Endodermal cell (in vitro differentiated cells): ENCODE measurements at regions not wholly inside any gene's neighbourhood (a gene's known extent, or its start where the extent isn't known, plus 50 kb on each side); places are given as distances from the start of the nearest gene placed in this dataset.

Experiments used
- DNase-seq: peaks from one replicate; pipeline ENCODE4 v3.0.0-alpha.2; 2017
- H3K27ac ChIP-seq: 2 replicates; pipeline ENCODE4 v1.5.1; 2013; ENCODE audit warnings: mild to moderate bottlenecking, low read depth, low read length, moderate library complexity
- H3K27me3 ChIP-seq: 2 replicates; pipeline ENCODE4 v1.6.1; 2013; ENCODE audit warnings: mild to moderate bottlenecking, low read length, moderate library complexity; ENCODE audit not compliant: insufficient read depth, control insufficient read depth, poor library complexity, severe bottlenecking
- H3K36me3 ChIP-seq: 2 replicates; pipeline ENCODE4 v1.7.0; 2013; ENCODE audit warnings: mild to moderate bottlenecking, low read length, moderate library complexity; ENCODE audit not compliant: control insufficient read depth, insufficient read depth
- H3K4me1 ChIP-seq: one replicate; pipeline ENCODE4 v1.7.0; 2013; ENCODE audit warnings: low read length; ENCODE audit not compliant: control insufficient read depth, insufficient read depth
- H3K4me3 ChIP-seq: 2 replicates; pipeline ENCODE4 v1.5.1; 2013; ENCODE audit warnings: mild to moderate bottlenecking, low read length, moderate library complexity
- H3K9ac ChIP-seq: 2 replicates; pipeline ENCODE4 v1.6.1; 2013; ENCODE audit warnings: mild to moderate bottlenecking, low read length, moderate library complexity; ENCODE audit not compliant: poor library complexity, severe bottlenecking; ENCODE audit errors: extremely low read depth
- H3K9me3 ChIP-seq: 2 replicates; pipeline ENCODE4 v1.6.1; 2013; ENCODE audit warnings: mild to moderate bottlenecking, low read length, moderate library complexity; ENCODE audit not compliant: control insufficient read depth
- H3K27ac Mint-ChIP-seq: 2 replicates; pipeline ENCODE4 v1.8.0; 2020; ENCODE audit warnings: mixed read lengths
- H3K27me3 Mint-ChIP-seq: 2 replicates; pipeline ENCODE4 v1.8.0; 2021; ENCODE audit warnings: mild to moderate bottlenecking, mixed read lengths; ENCODE audit not compliant: insufficient read depth
- H3K36me3 Mint-ChIP-seq: 2 replicates; pipeline ENCODE4 v1.8.0; 2020; ENCODE audit warnings: low read depth, mixed read lengths
- H3K4me1 Mint-ChIP-seq: 2 replicates; pipeline ENCODE4 v1.8.0; 2020; ENCODE audit warnings: mixed read lengths
- H3K4me3 Mint-ChIP-seq: 2 replicates; pipeline ENCODE4 v1.8.0; 2020; ENCODE audit warnings: mild to moderate bottlenecking, moderate library complexity, mixed read lengths
- H3K9me3 Mint-ChIP-seq: 2 replicates; pipeline ENCODE4 v1.8.0; 2020; ENCODE audit warnings: mild to moderate bottlenecking, mixed read lengths
- CTCF ChIP-seq: fragments of 200-600 bp; sonication (generic); conservative IDR thresholded peaks from 2 replicates; pipeline ENCODE4 v1.5.0; 2021; ENCODE audit warnings: antibody characterized with exemption, mild to moderate bottlenecking
- WGBS, 2 experiments: methylation state at CpG; one replicate each; pipeline versions ENCODE4 v1.1.5 to v1.1.7; 2013; ENCODE audit warnings: missing lambda C conversion rate in 2 of 2, mixed read lengths in 1 of 2; ENCODE audit not compliant: insufficient coverage in 1 of 2, insufficient read length in 1 of 2; 5-methylcytosine and 5-hydroxymethylcytosine counted together

DNA sequence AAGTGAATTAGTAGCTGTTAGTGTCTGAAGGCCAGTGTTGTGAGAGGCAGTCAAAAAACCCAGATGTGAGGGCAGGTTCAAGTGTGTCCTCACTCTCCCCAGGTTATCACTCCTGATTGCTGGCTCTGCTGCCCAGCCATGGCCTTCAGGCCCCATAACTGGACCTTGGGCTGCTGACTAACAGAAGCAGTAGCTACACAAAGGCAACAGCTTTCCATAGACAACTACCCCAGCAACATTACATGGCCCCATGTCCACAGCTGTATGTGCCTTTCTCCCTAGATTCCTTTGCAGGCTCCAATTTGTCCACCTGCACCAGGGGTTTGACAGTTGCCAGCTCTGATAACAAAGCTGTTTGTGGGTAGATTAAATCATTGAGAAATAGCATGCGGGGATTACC is 297.8 kb downstream of the ARL4A start:
- Histone ChIP-seq H3K27ac (no peak overlapping the region), H3K4me1 (no peaks in the 10 kb centered on the region), H3K9me3 (no peaks in the 10 kb centered on the region), H3K9ac (no peak overlapping the region), H3K27me3 (no peaks in the 10 kb centered on the region), H3K4me3 (no peak overlapping the region), H3K36me3 (no peaks in the 10 kb centered on the region)
- Mint-ChIP-seq H3K4me1 (peaks cover 9% of the 10 kb centered on the region), H3K36me3 (no peaks in the 10 kb centered on the region), H3K27me3 (no peaks in the 10 kb centered on the region), H3K9me3 (no peaks in the 10 kb centered on the region), H3K4me3 (no peak overlapping the region), H3K27ac (peak overlapping the region; percentile 43)
- DNase-seq = peak; percentile 45
- WGBS, 2 experiments = 88% methylated on average over 1 of the region's 1 CpG; no CpG with 5 or more reads in 1 of the 2 experiments
- no peak for TF ChIP-seq CTCF

DNA sequence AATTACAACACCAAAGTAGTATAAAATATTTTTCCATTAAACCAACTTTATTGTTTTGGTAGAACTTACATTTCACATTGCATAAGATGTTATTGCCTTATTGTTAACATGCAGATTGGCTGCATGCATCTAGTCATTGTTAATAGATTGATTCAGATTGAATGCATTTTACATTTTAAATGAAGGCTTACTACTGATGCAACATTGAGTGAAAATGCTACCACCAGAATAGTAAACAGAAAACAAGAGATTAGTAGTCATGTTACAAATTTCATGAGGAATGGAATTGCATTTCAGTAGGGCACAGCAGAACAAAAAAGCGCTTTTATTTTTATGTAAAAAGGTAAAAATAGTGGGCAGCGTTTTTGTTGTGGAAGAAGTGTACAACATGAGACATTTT is 298.3 kb downstream of the ARL4A start:
- no peak overlapping the region for H3K9ac ChIP-seq
- Mint-ChIP-seq H3K4me3 (no peak overlapping the region), H3K36me3 (no peaks in the 10 kb centered on the region), H3K9me3 (no peaks in the 10 kb centered on the region), H3K27ac (no peak overlapping the region), H3K27me3 (no peaks in the 10 kb centered on the region), H3K4me1 (peaks cover 9% of the 10 kb centered on the region)
- WGBS, 2 experiments = 88 to 100% methylated on average over 1 of the region's 2 CpGs
- H3K36me3 ChIP-seq = no peaks in the 10 kb centered on the region
- no peak for TF ChIP-seq CTCF
- no peaks in the 10 kb centered on the region for H3K9me3 ChIP-seq
- no peaks in the 10 kb centered on the region for H3K4me1 ChIP-seq
- no peak for DNase-seq
- no peak overlapping the region for H3K4me3 ChIP-seq
- no peaks in the 10 kb centered on the region for H3K27me3 ChIP-seq
- H3K27ac ChIP-seq = no peak overlapping the region

GRCh38 chr7:12987238-12987637 is 299.8 kb downstream of the ARL4A start:
- no peak for DNase-seq
- no peak for TF ChIP-seq CTCF
- no peak overlapping the region for H3K27ac Mint-ChIP-seq

More at GRCh38 chr7:12987238-12987637, 299.8 kb downstream of the ARL4A start:
- H3K4me1 Mint-ChIP-seq = peaks cover 9% of the 10 kb centered on the region
- Histone ChIP-seq H3K36me3 (no peaks in the 10 kb centered on the region), H3K4me3 (no peak overlapping the region), H3K9me3 (no peaks in the 10 kb centered on the region), H3K9ac (no peak overlapping the region), H3K27ac (no peak overlapping the region), H3K27me3 (no peaks in the 10 kb centered on the region), H3K4me1 (no peaks in the 10 kb centered on the region)
- no peaks in the 10 kb centered on the region for H3K9me3 Mint-ChIP-seq
- no peak overlapping the region for H3K4me3 Mint-ChIP-seq
- no peaks in the 10 kb centered on the region for H3K36me3 Mint-ChIP-seq
- H3K27me3 Mint-ChIP-seq = no peaks in the 10 kb centered on the region
